WTC11 (cell line): ENCODE measurements at regions not wholly inside any gene's neighbourhood (a gene's known extent, or its start where the extent isn't known, plus 50 kb on each side); places are given as distances from the start of the nearest gene placed in this dataset.

Experiments
- AFF4 ChIP-seq: sonication (generic); formaldehyde crosslinking; IDR thresholded peaks from 2 replicates; pipeline ENCODE4 v1.8.1; 2023; ENCODE audit warnings: mild to moderate bottlenecking, missing genetic modification reagents, borderline replicate concordance
- CTCF ChIP-seq: fragments of 200-600 bp; IDR thresholded peaks from 2 replicates; pipeline ENCODE4 v1.8.0; 2022; ENCODE audit warnings: antibody characterized with exemption
- E2F1 ChIP-seq: sonication (generic); formaldehyde crosslinking; IDR thresholded peaks from 2 replicates; pipeline ENCODE4 v1.8.0; 2022; ENCODE audit warnings: mild to moderate bottlenecking, missing genetic modification reagents
- MAX ChIP-seq: sonication (generic); formaldehyde crosslinking; IDR thresholded peaks from 2 replicates; pipeline ENCODE4 v1.8.0; 2022; ENCODE audit warnings: mild to moderate bottlenecking, missing genetic modification reagents
- NFE2L1 ChIP-seq: sonication (generic); formaldehyde crosslinking; IDR thresholded peaks from 2 replicates; pipeline ENCODE4 v1.8.1; 2023; ENCODE audit warnings: missing genetic modification reagents

- TF ChIP-seq CTCF (no peak), MAX (CRISPR knock-in tag) (no peak), NFE2L1 (CRISPR knock-in tag) (no peak), E2F1 (no peak), AFF4 (CRISPR knock-in tag) (no peak)
Observed at GRCh38 chr21:38112219-38112789, 144.5 kb upstream of the KCNJ15 start.
